ENCODE measurements at regions not wholly inside any gene's neighbourhood (a gene's known extent, or its start where the extent isn't known, plus 50 kb on each side); places are given as distances from the start of the nearest gene placed in this dataset.

GRCh38 chr21:31403596-31404333 is 59.7 kb upstream of the TIAM1 start:
- TF ChIP-seq, protein P1, sequence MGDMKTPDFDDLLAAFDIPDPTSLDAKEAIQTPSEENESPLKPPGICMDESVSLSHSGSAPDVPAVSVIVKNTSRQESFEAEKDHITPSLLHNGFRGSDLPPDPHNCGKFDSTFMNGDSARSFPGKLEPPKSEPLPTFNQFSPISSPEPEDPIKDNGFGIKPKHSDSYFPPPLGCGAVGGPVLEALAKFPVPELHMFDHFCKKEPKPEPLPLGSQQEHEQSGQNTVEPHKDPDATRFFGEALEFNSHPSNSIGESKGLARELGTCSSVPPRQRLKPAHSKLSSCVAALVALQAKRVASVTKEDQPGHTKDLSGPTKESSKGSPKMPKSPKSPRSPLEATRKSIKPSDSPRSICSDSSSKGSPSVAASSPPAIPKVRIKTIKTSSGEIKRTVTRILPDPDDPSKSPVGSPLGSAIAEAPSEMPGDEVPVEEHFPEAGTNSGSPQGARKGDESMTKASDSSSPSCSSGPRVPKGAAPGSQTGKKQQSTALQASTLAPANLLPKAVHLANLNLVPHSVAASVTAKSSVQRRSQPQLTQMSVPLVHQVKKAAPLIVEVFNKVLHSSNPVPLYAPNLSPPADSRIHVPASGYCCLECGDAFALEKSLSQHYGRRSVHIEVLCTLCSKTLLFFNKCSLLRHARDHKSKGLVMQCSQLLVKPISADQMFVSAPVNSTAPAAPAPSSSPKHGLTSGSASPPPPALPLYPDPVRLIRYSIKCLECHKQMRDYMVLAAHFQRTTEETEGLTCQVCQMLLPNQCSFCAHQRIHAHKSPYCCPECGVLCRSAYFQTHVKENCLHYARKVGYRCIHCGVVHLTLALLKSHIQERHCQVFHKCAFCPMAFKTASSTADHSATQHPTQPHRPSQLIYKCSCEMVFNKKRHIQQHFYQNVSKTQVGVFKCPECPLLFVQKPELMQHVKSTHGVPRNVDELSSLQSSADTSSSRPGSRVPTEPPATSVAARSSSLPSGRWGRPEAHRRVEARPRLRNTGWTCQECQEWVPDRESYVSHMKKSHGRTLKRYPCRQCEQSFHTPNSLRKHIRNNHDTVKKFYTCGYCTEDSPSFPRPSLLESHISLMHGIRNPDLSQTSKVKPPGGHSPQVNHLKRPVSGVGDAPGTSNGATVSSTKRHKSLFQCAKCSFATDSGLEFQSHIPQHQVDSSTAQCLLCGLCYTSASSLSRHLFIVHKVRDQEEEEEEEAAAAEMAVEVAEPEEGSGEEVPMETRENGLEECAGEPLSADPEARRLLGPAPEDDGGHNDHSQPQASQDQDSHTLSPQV (IDR thresholded peaks at IDR 0.05) = no peak
- TF ChIP-seq BRCA1 (IDR thresholded peaks at IDR 0.05; ENCODE audit: low read depth, low read length) (no peak), TAF1 (IDR thresholded peaks at IDR 0.05; ENCODE audit: borderline replicate concordance, low read depth, low read length) (no peak), PAX8 (IDR thresholded peaks at IDR 0.05) (no peak), KLF5 (IDR thresholded peaks at IDR 0.05; ENCODE audit: partially characterized antibody) (no peak), MXI1 (IDR thresholded peaks at IDR 0.05; ENCODE audit: low read depth, low read length) (no peak), EED (IDR thresholded peaks at IDR 0.05; ENCODE audit: low read depth) (no peak), FOXK2 (IDR thresholded peaks at IDR 0.05) (no peak)
- TF ChIP-seq, protein P2, sequence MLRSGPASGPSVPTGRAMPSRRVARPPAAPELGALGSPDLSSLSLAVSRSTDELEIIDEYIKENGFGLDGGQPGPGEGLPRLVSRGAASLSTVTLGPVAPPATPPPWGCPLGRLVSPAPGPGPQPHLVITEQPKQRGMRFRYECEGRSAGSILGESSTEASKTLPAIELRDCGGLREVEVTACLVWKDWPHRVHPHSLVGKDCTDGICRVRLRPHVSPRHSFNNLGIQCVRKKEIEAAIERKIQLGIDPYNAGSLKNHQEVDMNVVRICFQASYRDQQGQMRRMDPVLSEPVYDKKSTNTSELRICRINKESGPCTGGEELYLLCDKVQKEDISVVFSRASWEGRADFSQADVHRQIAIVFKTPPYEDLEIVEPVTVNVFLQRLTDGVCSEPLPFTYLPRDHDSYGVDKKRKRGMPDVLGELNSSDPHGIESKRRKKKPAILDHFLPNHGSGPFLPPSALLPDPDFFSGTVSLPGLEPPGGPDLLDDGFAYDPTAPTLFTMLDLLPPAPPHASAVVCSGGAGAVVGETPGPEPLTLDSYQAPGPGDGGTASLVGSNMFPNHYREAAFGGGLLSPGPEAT (IDR thresholded peaks at IDR 0.05; ENCODE audit: low read depth) = no peak
- TF ChIP-seq, protein P3, sequence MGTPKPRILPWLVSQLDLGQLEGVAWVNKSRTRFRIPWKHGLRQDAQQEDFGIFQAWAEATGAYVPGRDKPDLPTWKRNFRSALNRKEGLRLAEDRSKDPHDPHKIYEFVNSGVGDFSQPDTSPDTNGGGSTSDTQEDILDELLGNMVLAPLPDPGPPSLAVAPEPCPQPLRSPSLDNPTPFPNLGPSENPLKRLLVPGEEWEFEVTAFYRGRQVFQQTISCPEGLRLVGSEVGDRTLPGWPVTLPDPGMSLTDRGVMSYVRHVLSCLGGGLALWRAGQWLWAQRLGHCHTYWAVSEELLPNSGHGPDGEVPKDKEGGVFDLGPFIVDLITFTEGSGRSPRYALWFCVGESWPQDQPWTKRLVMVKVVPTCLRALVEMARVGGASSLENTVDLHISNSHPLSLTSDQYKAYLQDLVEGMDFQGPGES (IDR thresholded peaks at IDR 0.05) = no peak
- TF ChIP-seq, protein P4, sequence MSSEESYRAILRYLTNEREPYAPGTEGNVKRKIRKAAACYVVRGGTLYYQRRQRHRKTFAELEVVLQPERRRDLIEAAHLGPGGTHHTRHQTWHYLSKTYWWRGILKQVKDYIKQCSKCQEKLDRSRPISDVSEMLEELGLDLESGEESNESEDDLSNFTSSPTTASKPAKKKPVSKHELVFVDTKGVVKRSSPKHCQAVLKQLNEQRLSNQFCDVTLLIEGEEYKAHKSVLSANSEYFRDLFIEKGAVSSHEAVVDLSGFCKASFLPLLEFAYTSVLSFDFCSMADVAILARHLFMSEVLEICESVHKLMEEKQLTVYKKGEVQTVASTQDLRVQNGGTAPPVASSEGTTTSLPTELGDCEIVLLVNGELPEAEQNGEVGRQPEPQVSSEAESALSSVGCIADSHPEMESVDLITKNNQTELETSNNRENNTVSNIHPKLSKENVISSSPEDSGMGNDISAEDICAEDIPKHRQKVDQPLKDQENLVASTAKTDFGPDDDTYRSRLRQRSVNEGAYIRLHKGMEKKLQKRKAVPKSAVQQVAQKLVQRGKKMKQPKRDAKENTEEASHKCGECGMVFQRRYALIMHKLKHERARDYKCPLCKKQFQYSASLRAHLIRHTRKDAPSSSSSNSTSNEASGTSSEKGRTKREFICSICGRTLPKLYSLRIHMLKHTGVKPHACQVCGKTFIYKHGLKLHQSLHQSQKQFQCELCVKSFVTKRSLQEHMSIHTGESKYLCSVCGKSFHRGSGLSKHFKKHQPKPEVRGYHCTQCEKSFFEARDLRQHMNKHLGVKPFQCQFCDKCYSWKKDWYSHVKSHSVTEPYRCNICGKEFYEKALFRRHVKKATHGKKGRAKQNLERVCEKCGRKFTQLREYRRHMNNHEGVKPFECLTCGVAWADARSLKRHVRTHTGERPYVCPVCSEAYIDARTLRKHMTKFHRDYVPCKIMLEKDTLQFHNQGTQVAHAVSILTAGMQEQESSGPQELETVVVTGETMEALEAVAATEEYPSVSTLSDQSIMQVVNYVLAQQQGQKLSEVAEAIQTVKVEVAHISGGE (CRISPR knock-in tag; IDR thresholded peaks at IDR 0.05) = no peak
- ChIA-PET CTCF (interaction anchor here (1.1 to 1.8 kb wide), 3 partner anchors 13 to 49 kb away, joined by 3 to 4 read pairs (median 3); no protein-coding TSS in a partner anchor), RAD21 (ENCODE audit: unreplicated experiment) (interaction anchor here (0.7 to 1.0 kb wide), 3 partner anchors 15 to 160 kb away, joined by 3 read pairs; no protein-coding TSS in a partner anchor), SMC1A (ENCODE audit: uncharacterized antibody, unreplicated experiment) (interaction anchor here (1.0 to 1.6 kb wide), 5 partner anchors 11 to 77 kb away, joined by 3 to 5 read pairs (median 3); no protein-coding TSS in a partner anchor), POLR2A (interaction anchor here (0.6 to 1.1 kb wide), 2 partner anchors 14 to 199 kb away, joined by 3 read pairs; no protein-coding TSS in a partner anchor)
- 58% methylated on average over 6 of the region's 6 CpGs for WGBS (ENCODE audit: insufficient coverage, insufficient replicate concordance, low lambda C conversion rate, missing lambda C conversion rate)
- Histone ChIP-seq H3K27me3 (replicated peaks in 1 of 2; ENCODE audit: control insufficient read depth in 2 of 2, insufficient read depth in 2 of 2, low read length in 1 of 2) (no peaks in the 10 kb centered on the region), H3K9me3 (replicated peaks; ENCODE audit: control insufficient read depth, insufficient read depth, low read length) (no peaks in the 10 kb centered on the region), H3K79me2 (ENCODE audit: control insufficient read depth, insufficient read depth, low read length) (no peaks in the 10 kb centered on the region), H4K20me1 (ENCODE audit: control insufficient read depth, insufficient read depth) (no peaks in the 10 kb centered on the region), H3K27ac (ENCODE audit: control insufficient read depth, insufficient read depth) (no peak overlapping the region), H3K4me3 (no peak overlapping the region), H3K36me3 (ENCODE audit: control insufficient read depth in 2 of 2, insufficient read depth in 2 of 2, low read length in 1 of 2) (no peaks in the 10 kb centered on the region), H3K9ac (ENCODE audit: control insufficient read depth, insufficient read depth, low read length) (no peak overlapping the region), H2AFZ (ENCODE audit: control insufficient read depth, low read depth, low read length) (no peak overlapping the region), H3K4me2 (ENCODE audit: control insufficient read depth, insufficient read depth) (no peak overlapping the region), H3K4me1 (ENCODE audit: control insufficient read depth, insufficient read depth, low read length) (no peaks in the 10 kb centered on the region)
- no TSS peak for BruUV-seq (replicated peaks)
- no peak for DNase-seq (ENCODE audit: low read depth, low spot score)
- no peak for FAIRE-seq
- intact Hi-C loops (cut with micrococcal nuclease; ENCODE audit: unreplicated experiment) (no loop called here), in situ Hi-C loops (cut with MboI) (no loop called here)
- no peak for ATAC-seq
